ENCODE measurements at regions not wholly inside any gene's neighbourhood (a gene's known extent, or its start where the extent isn't known, plus 50 kb on each side); places are given as distances from the start of the nearest gene placed in this dataset.

DNA sequence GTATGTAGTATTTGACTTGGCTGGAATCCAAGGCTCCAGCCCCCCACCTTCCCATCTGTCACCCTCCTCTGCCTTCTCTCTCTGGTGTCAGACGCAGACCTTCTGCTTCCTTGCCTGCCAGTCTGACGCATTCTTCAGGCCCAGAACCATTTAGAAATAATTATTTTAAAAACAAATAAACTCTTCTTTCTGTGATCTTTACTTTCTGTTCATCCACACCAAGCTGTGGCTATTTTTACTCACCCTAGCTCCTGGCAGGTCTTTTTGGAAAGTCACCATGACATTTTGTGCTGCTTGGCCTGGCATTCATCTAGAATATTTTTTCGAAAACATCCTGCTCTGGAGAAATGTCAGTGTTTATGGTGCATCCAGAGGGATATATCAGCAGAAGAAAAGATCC lies 330.7 kb upstream of the ASIC2 start:
- Histone ChIP-seq H3K4me3 (ENCODE audit: low read length) (no peak overlapping the region), H3K9me3 (ENCODE audit: control insufficient read depth, insufficient read depth, low read length) (no peaks in the 10 kb centered on the region), H3K36me3 (ENCODE audit: control insufficient read depth, insufficient read depth, low read length) (no peaks in the 10 kb centered on the region), H3K4me1 (ENCODE audit: control insufficient read depth, insufficient read depth, low read length) (no peaks in the 10 kb centered on the region), H3K27ac (ENCODE audit: low read length) (no peak overlapping the region), H3K27me3 (ENCODE audit: control insufficient read depth, insufficient read depth, low read length) (no peaks in the 10 kb centered on the region; the same call in 1 of the 2 replicates)
- WGBS (ENCODE audit: insufficient coverage, insufficient read length) = no CpG with 5 or more reads among the region's 3 CpGs
- DNase-seq (ENCODE audit: low read depth, low spot score) = no peak

GRCh38 chr17:33628500-33629346 lies 335.6 kb upstream of the ASIC2 start:
- WGBS (ENCODE audit: insufficient coverage, insufficient read length) = no CpG with 5 or more reads among the region's 7 CpGs
- no peak for DNase-seq (ENCODE audit: low read depth, low spot score)
- Histone ChIP-seq H3K9me3 (ENCODE audit: control insufficient read depth, insufficient read depth, low read length) (no peaks in the 10 kb centered on the region), H3K4me1 (ENCODE audit: control insufficient read depth, insufficient read depth, low read length) (no peaks in the 10 kb centered on the region), H3K27ac (ENCODE audit: low read length) (no peak overlapping the region), H3K36me3 (ENCODE audit: control insufficient read depth, insufficient read depth, low read length) (no peaks in the 10 kb centered on the region), H3K27me3 (ENCODE audit: control insufficient read depth, insufficient read depth, low read length) (no peaks in the 10 kb centered on the region; the same call in 1 of the 2 replicates), H3K4me3 (ENCODE audit: low read length) (no peak overlapping the region)

GRCh38 chr17:33633446-33633845 lies 340.4 kb upstream of the ASIC2 start:
- Histone ChIP-seq H3K27me3 (ENCODE audit: control insufficient read depth, insufficient read depth, low read length) (no peaks in the 10 kb centered on the region), H3K36me3 (ENCODE audit: control insufficient read depth, insufficient read depth, low read length) (no peaks in the 10 kb centered on the region), H3K9me3 (ENCODE audit: control insufficient read depth, insufficient read depth, low read length) (no peaks in the 10 kb centered on the region), H3K27ac (ENCODE audit: low read length) (no peak overlapping the region), H3K4me3 (ENCODE audit: low read length) (no peak overlapping the region), H3K4me1 (ENCODE audit: control insufficient read depth, insufficient read depth, low read length) (no peaks in the 10 kb centered on the region)
- DNase-seq (ENCODE audit: low read depth, low spot score) = no peak
- no CpG with 5 or more reads among the region's 6 CpGs for WGBS (ENCODE audit: insufficient coverage, insufficient read length)

GRCh38 chr17:33637534-33637933 lies 344.4 kb upstream of the ASIC2 start:
- Histone ChIP-seq H3K4me1 (ENCODE audit: control insufficient read depth, insufficient read depth, low read length) (no peaks in the 10 kb centered on the region; the same call in 1 of the 2 replicates), H3K36me3 (ENCODE audit: control insufficient read depth, insufficient read depth, low read length) (no peaks in the 10 kb centered on the region), H3K27ac (ENCODE audit: low read length) (no peak overlapping the region), H3K4me3 (ENCODE audit: low read length) (no peak overlapping the region), H3K9me3 (ENCODE audit: control insufficient read depth, insufficient read depth, low read length) (no peaks in the 10 kb centered on the region), H3K27me3 (ENCODE audit: control insufficient read depth, insufficient read depth, low read length) (no peaks in the 10 kb centered on the region)
- no peak for DNase-seq (ENCODE audit: low read depth, low spot score)
- no CpG with 5 or more reads among the region's 3 CpGs for WGBS (ENCODE audit: insufficient coverage, insufficient read length)

GRCh38 chr17:33639103-33639880 lies 346.2 kb upstream of the ASIC2 start:
- Histone ChIP-seq H3K27ac (ENCODE audit: low read length) (no peak overlapping the region), H3K27me3 (ENCODE audit: control insufficient read depth, insufficient read depth, low read length) (no peaks in the 10 kb centered on the region), H3K4me3 (ENCODE audit: low read length) (no peak overlapping the region), H3K9me3 (ENCODE audit: control insufficient read depth, insufficient read depth, low read length) (no peaks in the 10 kb centered on the region), H3K4me1 (ENCODE audit: control insufficient read depth, insufficient read depth, low read length) (no peaks in the 10 kb centered on the region; the same call in 1 of the 2 replicates), H3K36me3 (ENCODE audit: control insufficient read depth, insufficient read depth, low read length) (no peaks in the 10 kb centered on the region)
- no peak for DNase-seq (ENCODE audit: low read depth, low spot score)
- WGBS (ENCODE audit: insufficient coverage, insufficient read length) = no CpG with 5 or more reads among the region's 6 CpGs

DNA sequence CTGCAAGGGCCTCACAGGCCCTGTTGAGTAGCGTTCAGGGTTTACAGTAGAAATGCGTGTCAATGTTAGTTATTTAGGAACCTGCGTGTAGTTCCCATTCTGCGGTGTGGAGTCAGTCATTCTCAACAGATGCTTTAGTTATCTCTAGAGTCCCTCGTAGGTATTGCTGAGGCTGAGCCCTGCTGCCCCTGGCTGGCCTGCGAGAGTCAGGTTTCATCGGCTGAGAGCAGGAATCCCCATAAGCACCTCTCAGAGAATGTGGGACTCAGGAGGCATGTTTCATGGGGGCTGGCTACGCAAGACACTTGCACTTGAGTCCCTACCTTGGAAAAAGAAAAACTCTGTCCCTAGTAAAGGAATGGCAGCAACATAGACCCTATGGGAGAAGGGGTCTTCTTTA lies 347.5 kb upstream of the ASIC2 start:
- Histone ChIP-seq H3K9me3 (ENCODE audit: control insufficient read depth, insufficient read depth, low read length) (no peaks in the 10 kb centered on the region), H3K4me3 (ENCODE audit: low read length) (no peak overlapping the region), H3K27me3 (ENCODE audit: control insufficient read depth, insufficient read depth, low read length) (no peaks in the 10 kb centered on the region), H3K4me1 (ENCODE audit: control insufficient read depth, insufficient read depth, low read length) (no peaks in the 10 kb centered on the region; the same call in 1 of the 2 replicates), H3K36me3 (ENCODE audit: control insufficient read depth, insufficient read depth, low read length) (no peaks in the 10 kb centered on the region), H3K27ac (ENCODE audit: low read length) (no peak overlapping the region)
- WGBS (ENCODE audit: insufficient coverage, insufficient read length) = no CpG with 5 or more reads among the region's 8 CpGs
- no peak for DNase-seq (ENCODE audit: low read depth, low spot score)

DNA sequence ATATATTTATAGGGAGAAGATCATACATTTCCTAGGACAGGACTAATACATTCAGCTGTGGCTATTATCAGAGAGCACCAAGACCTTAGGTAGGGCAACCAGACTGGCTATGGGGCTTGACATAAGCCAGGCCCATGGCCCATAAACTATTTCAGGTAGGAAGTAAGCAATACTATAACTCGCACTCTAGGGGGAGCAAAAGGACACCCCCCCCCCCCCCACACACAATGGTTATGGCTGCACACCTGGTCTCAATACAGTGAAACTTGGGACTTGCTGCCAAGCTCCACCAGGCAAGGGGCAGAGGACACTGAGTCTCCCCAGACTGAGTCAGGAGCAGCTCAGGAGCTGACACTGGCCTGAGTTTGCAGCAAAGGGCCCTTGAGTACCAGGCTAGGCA lies 348.9 kb upstream of the ASIC2 start:
- H3K27me3 ChIP-seq (ENCODE audit: control insufficient read depth, insufficient read depth, low read length) = no peaks in the 10 kb centered on the region
- no peak for DNase-seq (ENCODE audit: low read depth, low spot score)
- no peak overlapping the region for H3K4me3 ChIP-seq (ENCODE audit: low read length)
- no CpG with 5 or more reads among the region's 1 CpG for WGBS (ENCODE audit: insufficient coverage, insufficient read length)
- H3K27ac ChIP-seq (ENCODE audit: low read length) = no peak overlapping the region
- H3K9me3 ChIP-seq (ENCODE audit: control insufficient read depth, insufficient read depth, low read length) = no peaks in the 10 kb centered on the region
- H3K36me3 ChIP-seq (ENCODE audit: control insufficient read depth, insufficient read depth, low read length) = no peaks in the 10 kb centered on the region
- H3K4me1 ChIP-seq (ENCODE audit: control insufficient read depth, insufficient read depth, low read length) = no peaks in the 10 kb centered on the region; the same call in 1 of the 2 replicates

DNA sequence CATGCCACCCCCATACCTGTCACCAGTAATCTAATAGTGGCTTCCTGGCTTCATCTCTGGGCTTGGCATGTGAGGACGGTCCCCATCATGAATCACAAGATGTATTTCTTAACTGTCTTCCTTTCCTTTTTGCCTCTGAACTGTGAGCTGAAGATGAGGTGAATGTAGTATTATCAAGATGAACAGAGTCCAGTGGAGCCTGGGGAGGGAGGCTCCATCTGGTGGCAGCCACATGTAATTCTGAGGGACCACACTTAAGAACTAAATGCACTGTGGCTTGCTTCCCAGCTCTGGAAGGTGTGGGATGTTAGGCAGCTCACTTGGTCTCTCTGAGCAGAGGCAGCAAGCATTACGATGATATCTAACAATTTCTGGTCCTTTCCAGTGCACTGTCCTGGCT lies 354.9 kb upstream of the ASIC2 start:
- Histone ChIP-seq H3K27me3 (ENCODE audit: control insufficient read depth, insufficient read depth, low read length) (no peaks in the 10 kb centered on the region), H3K9me3 (ENCODE audit: control insufficient read depth, insufficient read depth, low read length) (no peaks in the 10 kb centered on the region), H3K4me3 (ENCODE audit: low read length) (no peak overlapping the region), H3K4me1 (ENCODE audit: control insufficient read depth, insufficient read depth, low read length) (no peaks in the 10 kb centered on the region; the same call in 1 of the 2 replicates), H3K27ac (ENCODE audit: low read length) (no peak overlapping the region), H3K36me3 (ENCODE audit: control insufficient read depth, insufficient read depth, low read length) (no peaks in the 10 kb centered on the region)
- DNase-seq (ENCODE audit: low read depth, low spot score) = no peak
- WGBS (ENCODE audit: insufficient coverage, insufficient read length) = no CpG with 5 or more reads among the region's 2 CpGs

DNA sequence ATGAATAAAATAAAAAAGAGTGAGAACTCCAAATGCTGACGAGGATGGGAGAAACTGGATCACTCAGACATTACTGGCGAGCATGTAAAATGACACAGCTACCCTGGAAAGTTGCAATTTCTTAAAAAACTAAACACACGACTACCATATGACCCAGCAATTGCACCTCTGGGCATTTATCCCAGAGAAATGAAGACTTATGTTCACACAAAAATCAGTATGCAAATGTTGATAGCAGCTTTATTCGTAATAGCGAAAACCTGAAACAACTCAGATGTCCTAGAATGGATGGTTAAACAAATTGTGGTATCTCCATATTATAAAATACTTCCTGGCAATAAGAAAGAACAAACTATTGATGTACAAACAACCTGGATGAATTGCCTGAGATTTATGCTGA lies 357.2 kb upstream of the ASIC2 start:
- Histone ChIP-seq H3K27me3 (ENCODE audit: control insufficient read depth, insufficient read depth, low read length) (no peaks in the 10 kb centered on the region), H3K27ac (ENCODE audit: low read length) (no peak overlapping the region), H3K36me3 (ENCODE audit: control insufficient read depth, insufficient read depth, low read length) (no peaks in the 10 kb centered on the region), H3K9me3 (ENCODE audit: control insufficient read depth, insufficient read depth, low read length) (no peaks in the 10 kb centered on the region), H3K4me1 (ENCODE audit: control insufficient read depth, insufficient read depth, low read length) (no peaks in the 10 kb centered on the region; the same call in 1 of the 2 replicates), H3K4me3 (ENCODE audit: low read length) (no peak overlapping the region)
- no CpG with 5 or more reads among the region's 5 CpGs for WGBS (ENCODE audit: insufficient coverage, insufficient read length)
- DNase-seq (ENCODE audit: low read depth, low spot score) = no peak

DNA sequence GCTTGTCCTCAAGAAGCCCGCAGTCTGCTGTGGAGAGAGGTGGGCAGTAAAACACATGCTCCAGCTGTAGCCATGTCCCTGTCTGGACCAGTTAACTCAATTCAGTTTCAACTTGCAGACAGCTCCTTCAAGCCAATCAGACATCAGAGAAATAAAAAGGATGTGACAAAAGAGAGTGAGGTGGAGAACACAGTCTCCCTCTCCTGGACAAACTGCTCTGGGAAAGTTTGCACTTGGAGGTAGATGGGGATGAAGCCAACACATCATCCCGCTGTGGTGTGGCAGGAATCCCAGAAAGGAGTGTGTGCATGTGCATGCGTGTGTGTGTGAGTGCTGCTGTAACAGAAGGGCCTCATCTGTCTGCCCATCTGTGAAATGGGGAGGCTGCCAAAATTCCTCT lies 358.6 kb upstream of the ASIC2 start:
- Histone ChIP-seq H3K9me3 (ENCODE audit: control insufficient read depth, insufficient read depth, low read length) (no peaks in the 10 kb centered on the region), H3K36me3 (ENCODE audit: control insufficient read depth, insufficient read depth, low read length) (no peaks in the 10 kb centered on the region), H3K4me3 (ENCODE audit: low read length) (no peak overlapping the region), H3K27me3 (ENCODE audit: control insufficient read depth, insufficient read depth, low read length) (no peaks in the 10 kb centered on the region), H3K27ac (ENCODE audit: low read length) (no peak overlapping the region), H3K4me1 (ENCODE audit: control insufficient read depth, insufficient read depth, low read length) (no peaks in the 10 kb centered on the region; the same call in 1 of the 2 replicates)
- DNase-seq (ENCODE audit: low read depth, low spot score) = no peak
- no CpG with 5 or more reads among the region's 3 CpGs for WGBS (ENCODE audit: insufficient coverage, insufficient read length)

Data from iPS DF 6.9 (cell line).